Suprapubic skin (tissue), 4 donors: ENCODE measurements at regions not wholly inside any gene's neighbourhood (a gene's known extent, or its start where the extent isn't known, plus 50 kb on each side); places are given as distances from the start of the nearest gene placed in this dataset.

Experiments used
- DNase-seq, 2 donors: peaks; one replicate each; pipeline ENCODE4 v3.0.0-alpha.2; 2019; ENCODE audit warnings: low spot score in 2 of 2
- H3K27ac ChIP-seq: fragments of 200-600 bp; sonication (generic); one replicate; pipeline ENCODE4 v1.5.1; 2019
- H3K27me3 ChIP-seq: fragments of 200-600 bp; sonication (generic); one replicate; pipeline ENCODE4 v1.5.1; 2019
- H3K36me3 ChIP-seq: fragments of 200-600 bp; sonication (generic); one replicate; pipeline ENCODE4 v1.5.1; 2019
- H3K4me1 ChIP-seq: fragments of 200-600 bp; sonication (generic); one replicate; pipeline ENCODE4 v1.5.1; 2019
- H3K4me3 ChIP-seq: fragments of 200-600 bp; sonication (generic); one replicate; pipeline ENCODE4 v1.5.1; 2019; ENCODE audit warnings: mild to moderate bottlenecking
- H3K9me3 ChIP-seq: fragments of 200-600 bp; sonication (generic); one replicate; pipeline ENCODE4 v1.5.1; 2019
- EP300 ChIP-seq: sonication (generic); formaldehyde crosslinking; IDR thresholded peaks from one replicate; pipeline ENCODE4 v1.6.1; 2017; ENCODE audit warnings: antibody characterized with exemption
- POLR2A ChIP-seq, 2 donors: fragments of 450-650 bp; IDR thresholded peaks; one replicate each; pipeline ENCODE4 v1.6.1; 2017; ENCODE audit warnings: antibody characterized with exemption in 2 of 2, mild to moderate bottlenecking in 2 of 2, moderate library complexity in 2 of 2
- POLR2AphosphoS5 ChIP-seq, 3 donors: sonication (generic); formaldehyde crosslinking; IDR thresholded peaks; one replicate each; pipeline ENCODE4 v1.6.1; 2017; ENCODE audit warnings: antibody characterized with exemption in 3 of 3
- WGBS: methylation state at CpG from one replicate; pipeline ENCODE4 v1.1.5; 2018; 5-methylcytosine and 5-hydroxymethylcytosine counted together
- TF ChIP-seq, protein P1 (sequence below), 2 donors: fragments of 200-600 bp in 1 of 2; fragments of 450-650 bp in 1 of 2; sonication (generic) in 1 of 2; IDR thresholded peaks; one replicate each; pipeline ENCODE4 v1.5.1; 2016 to 2019; ENCODE audit warnings: antibody characterized with exemption in 2 of 2, mild to moderate bottlenecking in 1 of 2, moderate library complexity in 1 of 2

- Histone ChIP-seq H3K4me1 (peaks cover 9% of the 10 kb centered on the region), H3K27me3 (no peaks in the 10 kb centered on the region), H3K27ac (no peak overlapping the region), H3K4me3 (no peak overlapping the region), H3K9me3 (no peaks in the 10 kb centered on the region), H3K36me3 (no peaks in the 10 kb centered on the region)
- WGBS = 100% methylated on average over 1 of the region's 2 CpGs
- peak in 1 of 2 donors; percentile 13 for DNase-seq
- TF ChIP-seq POLR2A (IDR thresholded peaks at IDR 0.05) (no peak), POLR2AphosphoS5 (IDR thresholded peaks at IDR 0.05) (no peak), EP300 (no peak)
- TF ChIP-seq, protein P1, sequence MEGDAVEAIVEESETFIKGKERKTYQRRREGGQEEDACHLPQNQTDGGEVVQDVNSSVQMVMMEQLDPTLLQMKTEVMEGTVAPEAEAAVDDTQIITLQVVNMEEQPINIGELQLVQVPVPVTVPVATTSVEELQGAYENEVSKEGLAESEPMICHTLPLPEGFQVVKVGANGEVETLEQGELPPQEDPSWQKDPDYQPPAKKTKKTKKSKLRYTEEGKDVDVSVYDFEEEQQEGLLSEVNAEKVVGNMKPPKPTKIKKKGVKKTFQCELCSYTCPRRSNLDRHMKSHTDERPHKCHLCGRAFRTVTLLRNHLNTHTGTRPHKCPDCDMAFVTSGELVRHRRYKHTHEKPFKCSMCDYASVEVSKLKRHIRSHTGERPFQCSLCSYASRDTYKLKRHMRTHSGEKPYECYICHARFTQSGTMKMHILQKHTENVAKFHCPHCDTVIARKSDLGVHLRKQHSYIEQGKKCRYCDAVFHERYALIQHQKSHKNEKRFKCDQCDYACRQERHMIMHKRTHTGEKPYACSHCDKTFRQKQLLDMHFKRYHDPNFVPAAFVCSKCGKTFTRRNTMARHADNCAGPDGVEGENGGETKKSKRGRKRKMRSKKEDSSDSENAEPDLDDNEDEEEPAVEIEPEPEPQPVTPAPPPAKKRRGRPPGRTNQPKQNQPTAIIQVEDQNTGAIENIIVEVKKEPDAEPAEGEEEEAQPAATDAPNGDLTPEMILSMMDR (IDR thresholded peaks at IDR 0.05) = no peak
These were observed 161.5 kb downstream of the SMAD6 start for GRCh38 chr15:66863390-66864085.

DNA sequence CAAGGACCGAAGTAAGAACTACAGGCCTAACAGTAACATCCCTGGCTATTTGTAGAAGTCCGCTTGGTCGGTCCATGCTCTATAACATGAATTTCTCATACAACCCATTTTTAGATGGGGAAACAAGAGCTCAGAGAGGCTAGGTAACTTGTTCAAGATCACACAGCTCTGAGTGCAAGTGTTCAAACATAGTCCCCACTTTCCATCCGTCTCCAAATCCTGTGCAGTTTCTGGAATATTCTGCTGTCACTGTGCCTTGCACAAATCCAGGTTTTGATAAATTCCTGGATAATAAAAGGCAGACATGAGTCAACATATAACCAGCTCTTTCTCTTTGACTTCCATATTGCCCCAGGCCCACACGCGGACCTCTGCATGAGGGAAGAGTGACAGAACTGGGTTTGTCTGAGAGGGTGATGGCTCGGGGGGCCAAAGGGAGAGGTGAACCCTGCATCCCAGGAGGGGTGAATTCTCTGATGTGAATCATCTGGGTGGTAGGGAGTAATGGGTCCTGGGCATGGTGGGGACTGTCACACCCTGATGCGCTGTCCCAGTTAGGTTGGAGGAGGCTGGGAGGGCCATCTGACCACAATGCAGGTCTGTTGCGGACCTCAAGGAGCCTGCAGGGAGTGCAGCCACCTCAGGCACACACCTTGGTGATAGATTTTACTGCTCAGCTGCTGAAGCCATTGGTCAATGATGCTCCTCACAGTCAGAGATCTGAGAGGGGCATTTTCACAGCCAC, 162.2 kb downstream of the SMAD6 start:
- TF ChIP-seq, protein P1 (IDR thresholded peaks at IDR 0.05) = no peak
- TF ChIP-seq EP300 (no peak), POLR2A (IDR thresholded peaks at IDR 0.05) (no peak), POLR2AphosphoS5 (IDR thresholded peaks at IDR 0.05) (no peak)
- Histone ChIP-seq H3K27ac (no peak overlapping the region), H3K4me1 (peaks cover 9% of the 10 kb centered on the region), H3K9me3 (no peaks in the 10 kb centered on the region), H3K27me3 (no peaks in the 10 kb centered on the region), H3K4me3 (no peak overlapping the region), H3K36me3 (no peaks in the 10 kb centered on the region)
- 94% methylated on average over 9 of the region's 9 CpGs for WGBS
- DNase-seq = peak in 1 of 2 donors; percentile 11

- peak in 1 of 2 donors; percentile 55 for DNase-seq
- peaks cover 9% of the 10 kb centered on the region for H3K4me1 ChIP-seq
- no peak for TF ChIP-seq POLR2AphosphoS5 (IDR thresholded peaks at IDR 0.05)
- TF ChIP-seq, protein P1 (IDR thresholded peaks at IDR 0.05) = no peak
- TF ChIP-seq POLR2A (IDR thresholded peaks at IDR 0.05) = no peak
- TF ChIP-seq EP300 = no peak
- H3K9me3 ChIP-seq = no peaks in the 10 kb centered on the region
- no peaks in the 10 kb centered on the region for H3K36me3 ChIP-seq
- H3K27ac ChIP-seq = no peak overlapping the region
- H3K4me3 ChIP-seq = no peak overlapping the region
- no CpG with 5 or more reads among the region's 4 CpGs for WGBS
- no peaks in the 10 kb centered on the region for H3K27me3 ChIP-seq
These were observed 162.8 kb downstream of the SMAD6 start for GRCh38 chr15:66864871-66865281.

DNA sequence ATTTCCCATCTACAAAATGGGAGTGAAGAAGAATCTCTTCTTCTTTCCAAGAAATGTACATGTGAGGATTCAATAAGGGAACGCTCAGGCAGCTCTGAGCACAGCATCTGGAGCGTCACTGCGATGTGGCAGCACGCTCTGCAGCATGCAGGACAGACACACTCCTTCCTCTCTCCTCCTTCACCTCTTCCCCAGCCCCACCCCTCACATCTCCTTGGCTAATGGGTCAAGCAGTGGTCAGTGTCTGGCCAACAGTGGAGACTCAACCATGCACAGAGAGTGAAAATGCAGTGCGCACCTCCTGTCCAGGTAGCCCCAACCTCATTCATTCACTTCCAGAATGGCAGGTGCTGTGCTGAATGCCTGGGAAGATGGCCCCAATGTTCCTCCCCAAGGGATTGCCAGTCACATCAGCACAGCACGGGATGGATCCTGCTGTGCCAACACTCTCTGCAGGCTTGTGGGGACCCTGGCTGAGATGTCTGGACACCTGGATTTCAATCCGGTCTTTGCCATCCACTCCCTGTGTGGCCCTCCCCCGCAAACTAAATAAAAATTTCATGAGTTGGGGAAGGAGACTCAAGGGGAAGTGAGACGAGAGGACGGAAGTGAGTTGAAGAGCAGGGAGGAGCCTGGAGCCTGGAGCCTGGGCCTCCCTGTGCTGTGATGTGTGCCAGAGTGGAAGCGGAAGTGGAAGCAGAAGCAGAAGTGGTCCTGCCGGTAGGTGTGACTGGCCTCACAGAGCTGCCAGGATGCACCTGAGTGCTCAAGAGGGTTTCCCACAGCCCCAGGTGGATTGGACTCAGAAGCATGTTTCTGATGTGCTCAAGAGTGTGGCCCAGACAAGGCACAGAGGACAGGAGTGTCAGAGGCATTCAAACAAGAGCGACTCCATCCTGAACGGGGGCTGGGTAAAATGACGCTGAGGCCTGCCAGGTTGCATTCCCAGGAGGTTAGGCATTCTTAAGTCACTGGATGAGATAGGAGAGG, 163.9 kb downstream of the SMAD6 start:
- 85% methylated on average over 15 of the region's 15 CpGs for WGBS
- DNase-seq = peak in 1 of 2 donors; percentile 72
- Histone ChIP-seq H3K27ac (no peak overlapping the region), H3K4me3 (no peak overlapping the region), H3K9me3 (no peaks in the 10 kb centered on the region), H3K27me3 (no peaks in the 10 kb centered on the region), H3K4me1 (peaks cover 9% of the 10 kb centered on the region), H3K36me3 (no peaks in the 10 kb centered on the region)
- no peak for TF ChIP-seq POLR2AphosphoS5 (IDR thresholded peaks at IDR 0.05)
- TF ChIP-seq, protein P1 (IDR thresholded peaks at IDR 0.05) = no peak
- no peak for TF ChIP-seq EP300
- TF ChIP-seq POLR2A (IDR thresholded peaks at IDR 0.05) = no peak
